ENCODE measurements at regions not wholly inside any gene's neighbourhood (a gene's known extent, or its start where the extent isn't known, plus 50 kb on each side); places are given as distances from the start of the nearest gene placed in this dataset.

DNA sequence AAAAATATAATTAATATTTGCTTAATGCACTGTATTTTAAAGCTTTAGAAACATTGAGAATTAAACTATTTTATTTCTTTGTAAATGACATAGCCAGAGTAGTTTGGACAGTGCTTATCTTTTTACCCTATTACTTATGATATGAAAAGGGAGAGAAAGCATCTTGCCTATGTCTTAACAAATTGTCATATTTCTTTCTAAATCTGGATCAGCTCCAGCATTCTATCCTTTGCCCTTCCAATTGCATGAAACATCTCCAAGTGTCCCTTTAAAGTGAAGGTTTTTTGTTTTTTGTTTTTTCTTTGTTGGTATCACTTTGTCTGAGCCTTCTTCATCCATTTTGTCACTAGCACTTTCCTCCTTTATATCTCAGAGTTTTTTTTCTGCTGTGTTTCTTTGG, 511.6 kb upstream of the FAM174A start:
- no peak for TF ChIP-seq EZH2 (IDR thresholded peaks at IDR 0.05)
- no peak for TF ChIP-seq POLR2AphosphoS5 (IDR thresholded peaks at IDR 0.05; ENCODE audit: borderline replicate concordance, low read depth, low read length)
- no peak for TF ChIP-seq FOXP2 (optimal IDR thresholded peaks at IDR 0.05; ENCODE audit: control extremely low read depth, extremely low read length, insufficient read depth)
